NCI-H460 (cell line): ENCODE measurements at regions not wholly inside any gene's neighbourhood (a gene's known extent, or its start where the extent isn't known, plus 50 kb on each side); places are given as distances from the start of the nearest gene placed in this dataset.

Experiments used
- DNase-seq: peaks from one replicate; pipeline ENCODE4 v3.0.0-alpha.2; 2016; ENCODE audit warnings: low read depth; ENCODE audit errors: extremely low read depth

DNA sequence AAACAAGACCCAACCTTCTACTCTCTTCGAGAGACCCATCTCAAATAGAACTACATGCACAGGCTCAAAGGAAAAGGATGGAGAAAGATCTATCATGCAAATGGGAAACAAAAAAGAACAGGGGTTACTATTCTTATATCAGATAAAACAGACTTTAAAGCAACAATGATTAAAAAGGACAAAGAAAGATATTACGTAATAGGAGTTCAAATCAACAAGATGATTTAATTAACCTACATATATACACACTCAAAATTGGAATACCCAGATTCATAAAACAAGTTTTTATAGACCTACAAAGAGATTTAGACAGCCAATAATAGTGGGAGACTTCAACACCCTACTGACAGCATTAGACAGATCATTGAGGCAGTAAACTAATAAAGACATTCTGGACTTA is 536.6 kb upstream of the RAG2 start:
- DNase-seq = no peak

DNA sequence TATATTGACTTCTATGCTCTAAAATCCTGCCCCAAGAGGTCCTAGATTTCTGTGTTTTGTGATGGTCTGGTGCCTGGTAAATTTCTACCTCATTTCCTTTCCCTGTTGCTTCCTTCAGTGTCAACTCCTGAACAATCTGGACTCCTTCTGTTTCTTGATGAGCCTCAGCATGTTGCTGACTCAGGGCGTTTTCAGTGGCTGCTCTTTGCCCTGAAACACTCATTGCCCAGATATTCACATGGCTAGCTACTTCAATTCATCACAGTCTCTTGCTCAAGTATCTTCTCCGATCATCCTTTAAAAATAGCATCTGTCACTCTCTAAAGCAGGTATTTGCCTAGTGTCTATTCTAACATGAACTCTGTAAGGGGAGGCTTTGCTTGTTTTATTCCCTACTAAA is 526.3 kb upstream of the RAG2 start:
- DNase-seq = no peak

DNA sequence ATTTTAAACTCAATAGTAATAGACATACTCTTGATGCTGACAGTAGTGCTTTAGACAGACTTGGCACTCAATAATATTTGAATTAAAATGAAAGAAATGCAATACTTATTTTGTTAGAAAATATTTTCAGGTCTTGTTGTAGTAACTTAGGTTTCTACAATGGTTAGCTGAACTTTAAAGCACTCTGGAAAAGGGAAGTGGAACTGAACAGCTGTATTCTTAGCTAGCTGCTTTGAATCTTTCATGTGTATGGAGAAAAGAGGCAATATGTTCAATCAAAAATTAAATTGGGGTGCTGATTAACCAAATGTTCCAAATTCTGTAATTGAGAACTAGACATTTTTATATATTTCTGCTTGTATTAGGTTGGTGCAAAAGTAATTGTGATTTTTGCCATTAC is 517.9 kb upstream of the RAG2 start:
- no peak for DNase-seq

DNA sequence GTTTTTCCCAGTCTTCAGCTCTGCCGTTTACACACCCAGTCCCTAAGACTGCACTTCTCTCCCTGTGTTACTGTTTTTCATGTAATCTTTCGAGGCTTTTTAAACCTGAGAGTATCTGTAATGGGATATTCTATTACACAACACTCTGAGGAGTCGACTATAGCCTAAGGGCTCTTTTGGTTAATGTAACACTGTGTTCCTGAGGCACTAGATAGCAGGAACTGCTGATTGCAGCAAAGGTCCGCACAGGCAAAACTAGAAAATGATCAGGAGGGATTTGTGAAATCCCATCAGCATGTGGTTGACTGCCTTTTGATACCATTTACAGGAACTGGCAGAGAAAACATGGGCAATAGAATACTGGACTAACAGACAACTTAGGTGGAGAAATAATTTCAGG is 512.3 kb upstream of the RAG2 start:
- DNase-seq = no peak

DNA sequence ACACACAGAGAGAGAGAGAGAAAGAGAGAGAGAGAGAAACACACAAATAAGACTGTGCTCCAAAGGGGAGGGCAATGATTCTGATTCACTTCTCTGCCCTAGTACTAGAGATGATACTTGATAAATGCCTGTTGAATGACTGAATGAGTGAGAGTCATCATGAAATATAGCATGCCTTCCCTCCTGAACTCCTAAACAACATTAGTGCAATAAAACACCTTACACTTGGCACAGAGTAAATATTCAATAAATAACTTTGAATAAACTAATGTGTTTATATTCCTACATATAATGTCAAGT is 511.2 kb upstream of the RAG2 start:
- DNase-seq = no peak

DNA sequence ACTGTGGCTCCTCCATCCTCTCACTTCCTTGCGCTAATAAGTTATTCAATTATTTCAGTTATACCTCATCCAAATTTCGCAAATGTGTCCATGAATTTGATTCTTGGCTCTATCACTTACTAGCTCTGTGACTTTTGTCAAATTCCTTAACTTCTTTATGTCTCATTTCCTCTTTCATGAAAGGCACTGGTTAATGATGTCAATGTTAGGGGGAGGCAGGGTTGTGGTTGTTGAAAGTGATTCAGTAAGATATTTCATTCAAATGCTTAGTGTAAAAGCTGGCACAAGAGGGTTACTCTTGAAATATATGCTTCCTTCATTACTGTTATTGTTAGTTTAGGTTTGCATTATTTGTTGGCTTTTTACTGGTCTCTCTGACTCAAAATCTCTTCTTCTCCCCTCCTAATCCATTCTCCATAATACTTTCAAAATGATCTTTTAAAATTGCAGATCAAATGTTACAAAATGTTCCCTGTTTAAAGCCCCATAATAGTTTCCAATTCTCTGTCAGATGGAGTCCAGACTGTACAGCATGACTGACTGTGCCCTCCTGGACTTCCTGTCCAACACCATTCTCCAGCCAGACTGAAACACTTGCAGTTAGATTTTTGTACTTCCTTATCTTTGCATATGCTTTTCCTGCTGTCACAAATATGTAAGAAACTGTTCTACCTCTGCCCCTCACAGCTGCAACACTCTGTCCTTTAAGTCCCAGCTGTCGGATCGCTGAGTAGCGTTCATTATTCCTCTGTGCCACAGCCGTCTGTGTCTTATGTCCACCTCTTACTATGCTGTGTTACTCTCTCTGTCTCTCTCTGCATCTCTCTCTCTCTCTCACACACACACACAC is 510.6 kb upstream of the RAG2 start:
- DNase-seq = no peak

DNA sequence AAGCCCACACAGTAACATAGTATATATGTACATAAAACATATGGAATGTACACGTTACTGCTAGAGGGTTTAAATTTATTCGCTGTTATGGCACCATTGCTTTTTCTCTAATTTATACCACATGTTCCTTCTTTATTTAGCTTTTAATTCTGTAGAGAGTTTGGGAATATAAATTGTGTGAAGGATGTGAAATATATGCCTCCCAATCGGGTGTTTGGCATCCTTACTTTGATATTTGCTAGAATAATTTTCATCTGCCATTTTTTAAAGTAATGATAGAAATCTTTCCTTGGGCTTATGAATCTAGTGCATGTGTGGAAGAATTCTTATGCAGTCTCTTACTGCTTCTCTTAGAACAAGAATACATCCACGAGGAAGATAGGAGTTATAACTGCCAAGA is 509.8 kb upstream of the RAG2 start:
- DNase-seq = no peak

DNA sequence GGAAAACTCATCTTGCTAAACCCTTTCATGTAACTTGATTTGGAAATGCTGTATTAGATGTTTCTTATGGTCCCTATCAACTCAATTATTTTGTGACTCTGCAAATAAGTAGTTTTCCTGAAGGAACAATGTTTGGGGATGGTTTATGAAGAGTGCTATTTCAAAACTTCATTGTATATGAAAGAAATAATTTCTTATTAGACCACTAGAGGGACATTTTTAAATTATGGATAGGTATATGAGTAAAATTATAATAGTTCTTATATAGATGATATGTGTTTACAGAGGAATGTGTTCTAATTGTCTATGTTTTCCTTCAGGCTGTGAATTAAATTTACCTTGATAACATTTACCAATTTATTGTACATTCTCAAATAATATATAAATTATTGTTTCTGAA is 509.4 kb upstream of the RAG2 start:
- no peak for DNase-seq

DNA sequence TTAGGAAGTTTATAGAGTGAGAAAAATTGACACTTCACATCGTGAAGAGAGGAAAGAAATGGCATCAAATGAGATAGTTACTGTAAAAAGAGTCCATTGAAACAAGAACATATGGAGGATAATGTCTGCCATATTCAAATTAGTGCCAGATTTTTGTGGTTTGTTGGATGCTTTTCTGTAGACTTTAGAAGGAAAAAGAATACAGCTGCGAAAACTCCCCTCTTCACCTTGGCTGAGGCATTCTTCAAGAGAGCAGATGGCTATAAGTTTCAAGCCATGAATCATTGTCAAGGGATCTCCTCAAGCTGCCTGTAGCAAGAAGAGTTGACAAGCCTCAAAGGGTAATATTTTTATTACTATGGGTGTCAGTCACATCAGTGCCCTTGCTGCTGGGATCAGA is 507.4 kb upstream of the RAG2 start:
- no peak for DNase-seq

DNA sequence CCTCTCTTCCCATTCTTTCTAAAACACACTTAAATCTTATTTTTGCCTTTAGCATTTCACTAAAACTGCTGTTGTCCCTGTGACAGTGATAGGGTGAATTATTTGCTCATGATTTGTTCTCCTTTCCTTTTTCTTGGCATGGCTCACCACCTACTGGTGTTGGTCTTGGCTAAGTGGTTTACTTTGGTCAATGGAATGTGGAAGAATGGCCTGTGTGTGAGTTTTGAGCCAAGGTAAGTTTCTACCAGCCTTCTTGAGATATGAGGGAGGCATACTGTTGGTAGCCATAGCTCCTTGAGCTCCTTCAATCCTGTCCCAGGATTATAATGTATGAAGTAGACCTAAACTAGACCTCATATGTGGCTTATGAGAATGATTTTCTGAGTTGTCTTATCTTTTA is 506.3 kb upstream of the RAG2 start:
- DNase-seq = no peak

DNA sequence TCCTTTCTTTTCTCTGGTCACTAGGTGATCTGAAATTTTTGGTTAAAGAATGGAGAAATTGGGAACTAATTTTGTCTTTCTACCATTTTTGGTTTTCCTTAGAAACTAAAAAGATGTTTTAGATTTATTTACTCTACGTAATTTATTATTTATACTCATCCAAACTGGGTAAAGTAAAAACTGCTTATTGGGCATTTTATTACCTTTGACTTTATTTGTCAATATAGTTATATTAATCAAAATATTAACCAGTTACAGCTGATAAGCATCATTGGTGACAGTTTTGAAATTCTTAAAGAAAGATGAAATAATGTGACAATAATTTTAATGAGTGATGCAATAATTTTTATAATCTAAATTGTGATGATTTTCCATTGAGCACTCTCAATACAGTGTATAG is 502.0 kb upstream of the RAG2 start:
- DNase-seq = no peak

DNA sequence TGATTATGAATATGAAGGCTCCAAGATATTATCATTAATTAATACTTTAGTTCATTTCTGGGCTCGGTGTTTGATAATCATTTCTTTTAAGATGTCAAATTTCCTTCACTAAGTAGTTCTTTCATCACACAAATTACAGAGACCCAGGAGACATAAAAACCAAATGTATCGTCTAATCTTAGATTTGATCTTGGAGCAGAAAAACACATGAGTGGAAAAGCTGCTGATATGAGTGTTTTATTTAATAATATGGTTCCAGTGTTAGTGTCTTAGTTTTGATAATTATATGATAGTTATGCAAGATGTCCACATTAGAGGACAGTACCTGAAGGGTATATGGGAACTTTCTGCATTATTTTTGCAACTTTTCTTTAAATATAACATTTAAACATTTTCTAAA is 494.5 kb upstream of the RAG2 start:
- no peak for DNase-seq

DNA sequence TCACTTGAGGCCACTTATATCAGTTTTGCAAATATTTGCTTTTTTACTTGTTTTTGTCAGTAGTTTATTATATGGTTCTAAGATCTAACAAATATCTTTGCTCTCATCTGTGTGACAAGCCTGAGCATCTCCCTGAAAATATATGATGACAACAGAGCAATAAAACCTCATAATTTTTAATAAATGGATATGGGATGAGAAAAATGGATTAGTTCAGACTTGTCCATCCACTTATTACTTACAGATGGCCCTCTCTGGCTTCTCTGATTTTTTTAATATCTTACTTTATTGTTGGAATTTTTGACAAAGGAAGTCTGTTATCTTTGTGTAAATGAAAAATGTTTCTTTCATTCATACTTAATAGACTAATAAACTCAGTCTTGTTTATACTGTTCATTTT is 491.4 kb upstream of the RAG2 start:
- DNase-seq = no peak

DNA sequence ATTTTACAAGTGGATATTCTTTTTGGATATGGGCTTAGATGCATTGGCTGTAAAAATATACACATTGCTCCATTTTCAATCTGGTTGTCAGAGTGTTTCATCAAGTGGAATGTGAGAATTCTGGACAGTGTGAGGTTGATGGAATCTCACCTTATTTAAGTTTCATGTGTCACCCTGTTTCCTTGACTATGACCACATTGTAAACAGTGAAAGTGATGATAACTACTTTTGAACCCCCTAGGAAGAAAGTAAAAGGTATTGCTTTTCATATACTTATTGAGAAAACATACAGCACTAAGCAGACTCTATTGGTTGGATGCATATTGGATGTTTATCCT is 490.5 kb upstream of the RAG2 start:
- DNase-seq = no peak

DNA sequence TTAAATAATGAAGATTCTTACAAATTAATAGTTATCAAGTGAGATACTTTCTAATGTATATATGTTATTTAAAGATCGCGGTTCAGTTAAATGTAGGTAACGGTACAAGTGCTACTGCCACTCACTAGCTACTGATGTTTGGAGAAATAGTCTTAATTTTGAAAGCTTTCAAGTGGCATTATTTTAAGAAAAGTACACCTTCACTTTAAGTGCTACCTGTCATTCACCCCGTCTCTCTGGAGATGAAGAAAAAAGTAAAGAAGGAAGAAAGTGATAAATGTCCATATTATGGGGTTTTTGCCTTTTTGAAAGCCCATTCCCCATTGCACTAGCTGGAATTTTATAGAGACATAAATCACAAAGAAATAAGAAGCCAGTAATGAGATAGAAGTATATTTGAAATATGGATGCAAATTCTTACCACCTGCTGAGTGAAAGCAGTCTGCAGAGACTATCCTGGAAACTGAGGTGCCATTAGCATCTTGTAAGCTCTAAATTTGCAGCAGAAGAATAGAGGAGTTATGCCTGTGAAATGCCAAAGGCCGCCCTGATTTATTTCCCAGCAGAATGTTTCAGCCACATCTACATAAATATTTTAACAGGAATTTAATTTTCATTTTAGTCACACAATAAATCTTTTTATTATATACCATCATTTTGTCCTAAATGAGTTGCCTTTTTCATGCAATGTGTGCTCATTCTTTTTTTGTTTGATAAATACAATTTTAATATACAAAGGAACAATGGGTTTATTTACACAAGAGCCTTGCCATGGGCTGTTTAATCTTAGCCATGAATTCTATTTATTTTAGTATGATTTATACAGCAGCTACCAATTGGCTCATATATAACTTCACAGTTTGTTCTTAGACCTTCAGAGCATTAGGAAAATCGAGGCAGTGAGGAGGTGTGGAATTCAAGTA is 489.9 kb upstream of the RAG2 start:
- DNase-seq = no peak

DNA sequence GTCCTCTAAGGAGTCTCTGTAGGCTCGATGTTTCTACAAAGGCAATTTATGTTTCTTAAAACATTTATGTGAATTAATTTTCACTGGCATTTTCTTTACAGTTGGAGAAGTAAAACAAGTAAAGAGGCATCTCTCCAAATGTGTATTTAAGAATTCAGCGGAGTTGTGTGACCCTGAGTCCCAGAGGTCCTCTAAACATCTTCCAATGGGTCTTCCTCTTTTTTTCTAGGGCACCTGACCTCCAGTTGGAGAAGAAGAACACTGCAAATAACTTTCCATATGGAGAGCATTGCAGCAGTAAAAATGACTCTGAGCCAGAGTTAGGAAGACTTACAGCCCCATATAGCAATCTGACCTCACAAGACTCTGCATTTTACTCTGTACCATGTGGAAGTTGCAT is 480.5 kb upstream of the RAG2 start:
- no peak for DNase-seq

DNA sequence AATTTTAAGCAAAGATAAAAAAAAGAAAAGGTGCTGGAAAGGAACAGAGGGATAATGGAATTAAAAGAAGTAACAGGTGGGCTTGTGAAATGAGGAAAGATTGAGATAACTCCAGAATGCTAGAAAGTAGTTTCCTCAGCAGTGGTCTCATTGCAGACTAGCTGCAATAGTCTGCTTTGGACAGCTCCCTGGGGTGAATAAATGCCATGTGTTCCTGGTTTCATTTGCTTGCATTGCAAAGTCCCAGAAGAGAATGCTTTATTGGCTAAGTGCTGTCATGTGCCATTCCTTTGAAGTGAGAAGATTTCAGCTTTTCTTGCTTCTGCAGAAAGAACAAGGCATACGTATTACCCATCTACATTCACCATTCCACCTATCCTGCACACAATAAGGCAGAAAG is 478.8 kb upstream of the RAG2 start:
- DNase-seq = no peak

DNA sequence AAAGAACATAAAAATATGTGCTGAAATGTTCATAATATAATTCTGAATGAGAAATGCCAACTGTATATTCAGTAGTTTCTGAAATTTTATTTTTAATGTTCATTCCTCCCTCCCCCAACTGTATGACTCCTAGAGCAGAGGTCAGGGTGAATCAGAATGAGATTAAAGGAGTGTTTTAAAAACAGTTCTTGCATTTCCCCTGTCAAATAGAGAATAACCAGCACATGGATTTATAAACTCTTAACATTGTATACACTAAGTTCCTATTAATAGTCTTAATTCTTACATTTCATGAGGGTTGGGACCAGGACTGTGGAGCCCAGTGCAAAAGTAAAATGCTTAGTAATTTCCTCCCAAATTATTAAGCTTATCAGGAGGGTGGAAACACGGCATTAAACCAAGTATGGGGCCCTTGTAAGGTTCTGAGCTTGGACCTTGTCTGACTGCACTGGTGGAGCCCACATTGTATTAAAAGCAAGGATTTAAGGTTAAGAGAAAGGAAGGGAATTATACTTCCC is 474.6 kb upstream of the RAG2 start:
- DNase-seq = no peak

DNA sequence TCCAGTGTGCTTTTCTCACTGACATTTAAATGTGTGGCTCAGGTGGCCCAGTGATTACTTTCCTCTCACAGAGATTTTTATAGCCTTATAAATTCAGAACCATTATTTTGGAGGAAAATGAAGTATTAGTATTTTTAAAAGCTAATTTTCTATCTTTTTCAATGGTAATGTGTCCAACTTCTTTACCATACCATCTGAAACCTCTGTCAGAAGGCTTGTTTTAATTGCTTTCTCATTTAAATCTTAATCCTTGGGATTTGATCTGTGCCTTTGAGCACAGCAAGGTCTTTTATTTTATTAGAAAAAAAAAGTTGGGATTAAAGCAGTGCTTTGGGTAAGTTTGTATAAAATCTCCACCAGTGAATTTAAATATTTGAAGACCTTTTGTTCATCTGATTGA is 452.3 kb upstream of the RAG2 start:
- no peak for DNase-seq

DNA sequence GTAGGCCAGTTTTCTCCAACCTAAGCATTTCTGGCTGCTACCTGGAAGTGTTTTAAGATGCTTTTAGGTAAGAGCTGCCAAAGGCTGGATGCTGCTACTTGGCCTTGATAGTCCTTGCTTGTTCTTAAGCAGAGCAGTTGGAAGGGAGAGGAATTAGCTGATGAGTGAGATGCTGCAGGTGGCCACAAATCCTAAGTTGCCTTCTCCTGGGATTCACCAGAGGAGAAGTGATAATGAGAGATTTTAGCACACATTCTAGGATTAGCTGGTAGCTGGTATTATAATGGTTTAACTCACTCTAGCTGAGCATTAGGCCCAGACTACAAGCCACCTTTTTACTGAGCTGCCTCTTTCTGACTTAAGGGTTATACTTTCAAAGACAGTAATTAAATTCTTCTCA is 442.9 kb upstream of the RAG2 start:
- no peak for DNase-seq

DNA sequence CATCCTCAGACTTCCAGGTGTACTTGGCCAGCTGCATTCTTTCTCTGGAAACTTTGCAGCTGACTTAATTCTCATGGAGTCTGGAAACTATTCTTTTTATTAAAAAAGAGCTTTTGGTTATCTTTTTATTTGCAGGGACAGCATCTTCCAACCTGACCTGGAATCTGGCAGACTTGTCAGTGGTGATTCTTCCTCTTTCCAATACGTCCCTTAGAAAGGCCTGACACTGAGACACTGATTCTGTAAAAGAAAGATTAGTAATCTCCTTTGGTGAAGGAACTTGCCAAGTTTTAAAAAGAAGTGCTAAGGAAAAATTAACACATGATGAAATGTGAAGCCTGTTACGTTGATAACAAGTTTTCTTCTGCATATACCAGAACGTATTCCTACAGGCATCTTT is 440.9 kb upstream of the RAG2 start:
- DNase-seq = no peak

DNA sequence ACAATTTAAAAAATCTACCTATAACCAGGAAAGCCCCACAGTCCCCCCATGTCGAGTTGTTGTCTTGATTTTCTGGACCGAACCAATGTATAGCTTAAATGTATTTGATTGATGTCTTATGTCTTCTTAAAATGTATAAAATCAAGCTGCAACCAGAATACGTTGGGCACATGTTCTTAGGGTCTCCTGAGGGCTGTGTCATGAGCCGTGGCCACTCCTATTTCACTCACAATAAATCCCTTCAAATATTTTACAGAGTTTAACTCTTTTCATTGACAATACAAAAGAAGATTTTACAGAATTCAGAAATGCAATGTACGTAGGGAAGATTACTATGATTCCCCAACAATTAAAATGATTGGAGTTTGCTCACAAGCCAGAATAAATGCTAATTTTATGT is 428.7 kb upstream of the RAG2 start:
- no peak for DNase-seq
